PC-3 (cell line): ENCODE measurements at regions not wholly inside any gene's neighbourhood (a gene's known extent, or its start where the extent isn't known, plus 50 kb on each side); places are given as distances from the start of the nearest gene placed in this dataset.

Experiments used
- ATAC-seq: fragments of 200-7000 bp; cut with Tn5 transposase; 2 replicates; pipeline ENCODE4 v1.9.1; 2020; ENCODE audit warnings: mild to moderate bottlenecking, moderate library complexity
- BruUV-seq: library from RNA; stranded (reverse); fragments of 400-500 nt; replicated peaks from 2 replicates; lab custom pipeline; 2021; lab: Mats Ljungman, UMichigan
- CTCF ChIA-PET: fragments of 300-600 bp; sonication (Branson Sonifier 250); formaldehyde crosslinking; loops from one replicate; lab custom pipeline; 2022; ENCODE audit warnings: antibody characterized with exemption; lab: Charles Lee
- POLR2A ChIA-PET: fragments of 300-600 bp; sonication (Branson Sonifier 250); formaldehyde crosslinking; loops from one replicate; lab custom pipeline; 2022; ENCODE audit warnings: antibody characterized with exemption; ENCODE audit not compliant: unreplicated experiment; lab: Charles Lee
- DNase-seq: peaks from one replicate; pipeline ENCODE4 v3.0.0-alpha.2; 2015
- H2AFZ ChIP-seq: fragments of 300-600 bp; sonication (generic); 2 replicates; pipeline ENCODE4 v1.6.0; 2016; ENCODE audit warnings: antibody characterized with exemption, low read length
- H3F3A ChIP-seq: fragments of 300-600 bp; sonication (generic); one replicate; pipeline ENCODE4 v1.6.0; 2017; ENCODE audit warnings: antibody characterized with exemption, low read length, control low read depth, mild to moderate bottlenecking; ENCODE audit not compliant: unreplicated experiment
- H3K27ac ChIP-seq: fragments of 300-600 bp; sonication (generic); 2 replicates; pipeline ENCODE4 v1.5.1; 2016; ENCODE audit warnings: mild to moderate bottlenecking, low read length
- H3K27me3 ChIP-seq: fragments of 300-600 bp; sonication (generic); 2 replicates; pipeline ENCODE4 v1.6.1; 2016; ENCODE audit warnings: low read length, mixed read lengths
- H3K36me3 ChIP-seq: fragments of 300-600 bp; sonication (generic); 2 replicates; pipeline ENCODE4 v1.6.1; 2016; ENCODE audit warnings: low read depth, mixed run types, low read length, mixed read lengths
- H3K4me1 ChIP-seq: fragments of 300-600 bp; sonication (generic); 2 replicates; pipeline ENCODE4 v1.5.1; 2016; ENCODE audit warnings: low read length; ENCODE audit not compliant: insufficient read depth
- H3K4me2 ChIP-seq: fragments of 300-600 bp; sonication (generic); 2 replicates; pipeline ENCODE4 v1.6.0; 2016; ENCODE audit warnings: low read length
- H3K4me3 ChIP-seq: fragments of 300-600 bp; sonication (generic); 2 replicates; pipeline ENCODE4 v1.5.1; 2016; ENCODE audit warnings: mild to moderate bottlenecking, low read length, mixed read lengths
- H3K79me2 ChIP-seq: fragments of 300-600 bp; sonication (generic); 2 replicates; pipeline ENCODE4 v1.6.1; 2017; ENCODE audit warnings: low read length, mixed read lengths
- H3K9ac ChIP-seq: fragments of 300-600 bp; sonication (generic); 2 replicates; pipeline ENCODE4 v1.6.0; 2016; ENCODE audit warnings: mild to moderate bottlenecking, low read length
- H3K9me2 ChIP-seq: fragments of 300-600 bp; sonication (generic); replicated peaks from 2 replicates; pipeline ENCODE4 v1.6.1; 2016; ENCODE audit warnings: mixed run types, low read length, mixed read lengths
- H3K9me3 ChIP-seq: fragments of 300-600 bp; sonication (generic); 2 replicates; pipeline ENCODE4 v1.6.1; 2016; ENCODE audit warnings: low read length, mixed read lengths
- H4K20me1 ChIP-seq: fragments of 300-600 bp; sonication (generic); 2 replicates; pipeline ENCODE4 v1.6.1; 2016; ENCODE audit warnings: low read length, mixed read lengths
- CTCF ChIP-seq: fragments of 300-600 bp; sonication (generic); conservative IDR thresholded peaks from 2 replicates; pipeline ENCODE4 v1.5.1; 2017; ENCODE audit warnings: antibody characterized with exemption, low read depth, mild to moderate bottlenecking, low read length
- EZH2 ChIP-seq: fragments of 300-600 bp; sonication (generic); IDR thresholded peaks from one replicate; pipeline ENCODE4 v1.6.1; 2017; ENCODE audit warnings: antibody characterized with exemption, mild to moderate bottlenecking, low read length; ENCODE audit not compliant: unreplicated experiment
- EZH2phosphoT487 ChIP-seq: fragments of 300-600 bp; sonication (generic); IDR thresholded peaks from 2 replicates; pipeline ENCODE4 v1.6.1; 2018; ENCODE audit warnings: mild to moderate bottlenecking, antibody characterized with exemption, low read length, borderline replicate concordance
- intact Hi-C: fragments of 100-400 bp; cut with micrococcal nuclease; formaldehyde crosslinking; loops from 2 replicates; pipeline ENCODE4 v1.9.0; 2023

- Histone ChIP-seq H3K27ac (no peak overlapping the region), H3K4me1 (peaks cover 42% of the 10 kb centered on the region), H3K4me2 (no peak overlapping the region)
Observed at GRCh38 chr11:129733981-129734380, 81.7 kb upstream of the TMEM45B start.

DNA sequence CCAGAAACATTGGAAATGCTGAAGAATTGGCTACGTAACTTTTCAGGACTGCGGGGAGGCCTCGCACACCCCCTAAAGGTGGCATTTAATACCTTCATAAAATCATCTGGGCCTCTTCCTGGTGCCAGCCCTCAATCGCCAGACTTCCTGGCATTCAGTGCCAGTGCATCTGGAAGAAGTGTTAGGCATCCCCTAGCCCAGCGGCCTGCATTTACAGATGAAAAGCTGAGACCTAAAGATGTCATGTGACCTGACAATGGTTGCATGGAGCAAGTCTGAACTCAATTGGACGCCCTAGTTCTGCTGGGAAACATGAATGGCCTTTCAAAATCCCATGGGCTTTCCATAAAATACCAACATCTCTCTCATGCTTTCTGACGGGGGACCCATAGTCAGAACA is 81.0 kb upstream of the TMEM45B start:
- H4K20me1 ChIP-seq, result no peaks in the 10 kb centered on the region
- peaks cover 42% of the 10 kb centered on the region for H3K4me1 ChIP-seq
- no peak overlapping the region for H2AFZ ChIP-seq
- no peaks in the 10 kb centered on the region for H3K36me3 ChIP-seq
- no peaks in the 10 kb centered on the region for H3K27me3 ChIP-seq
- no peak overlapping the region for H3K27ac ChIP-seq
- H3K9me2 ChIP-seq, result no peaks in the 10 kb centered on the region
- no peak overlapping the region for H3K9ac ChIP-seq
- CTCF ChIA-PET, result no interaction called here
- ATAC-seq, result no peak
- H3K79me2 ChIP-seq, result no peaks in the 10 kb centered on the region
- intact Hi-C loops, result no loop called here
- no peaks in the 10 kb centered on the region for H3K9me3 ChIP-seq
- H3F3A ChIP-seq, result no peaks in the 10 kb centered on the region
- BruUV-seq, result no TSS peak
- DNase-seq, result no peak
- no peak for TF ChIP-seq EZH2phosphoT487
- TF ChIP-seq CTCF, result no peak
- no peak for TF ChIP-seq EZH2
- no peak overlapping the region for H3K4me3 ChIP-seq
- POLR2A ChIA-PET, result no interaction called here
- H3K4me2 ChIP-seq, result no peak overlapping the region

More at GRCh38 chr11:129733981-129734380, 81.7 kb upstream of the TMEM45B start:
- BruUV-seq, result no TSS peak
- ChIA-PET CTCF (no interaction called here), POLR2A (no interaction called here)
- H2AFZ ChIP-seq, result no peak overlapping the region
- no peak for DNase-seq
- H3K9ac ChIP-seq, result no peak overlapping the region
- H3K27me3 ChIP-seq, result no peaks in the 10 kb centered on the region
- no peaks in the 10 kb centered on the region for H3K9me2 ChIP-seq
- intact Hi-C loops, result no loop called here
- no peaks in the 10 kb centered on the region for H3K36me3 ChIP-seq
- no peak for ATAC-seq
- no peaks in the 10 kb centered on the region for H3F3A ChIP-seq
- H3K4me3 ChIP-seq, result no peak overlapping the region
- TF ChIP-seq EZH2 (no peak), EZH2phosphoT487 (no peak), CTCF (no peak)
- no peaks in the 10 kb centered on the region for H3K79me2 ChIP-seq
- no peaks in the 10 kb centered on the region for H4K20me1 ChIP-seq
- no peaks in the 10 kb centered on the region for H3K9me3 ChIP-seq

GRCh38 chr11:129737831-129738230 is 77.8 kb upstream of the TMEM45B start:
- POLR2A ChIA-PET, result no interaction called here
- CTCF ChIA-PET, result no interaction called here
- intact Hi-C loops, result no loop called here
- peaks cover 19% of the 10 kb centered on the region for H3K4me1 ChIP-seq
- H3K79me2 ChIP-seq, result no peaks in the 10 kb centered on the region
- H3K36me3 ChIP-seq, result no peaks in the 10 kb centered on the region
- no TSS peak for BruUV-seq
- no peak for TF ChIP-seq EZH2phosphoT487
- no peak for TF ChIP-seq EZH2
- TF ChIP-seq CTCF, result no peak
- DNase-seq (no peak), ATAC-seq (no peak)
- H3K4me3 ChIP-seq, result no peak overlapping the region
- no peaks in the 10 kb centered on the region for H3F3A ChIP-seq
- no peaks in the 10 kb centered on the region for H4K20me1 ChIP-seq
- no peak overlapping the region for H3K9ac ChIP-seq
- H3K9me2 ChIP-seq, result no peaks in the 10 kb centered on the region
- 0 out of 2 replicates have a peak overlapping the region, but pooled peaks have one; percentile 6 for H2AFZ ChIP-seq
- H3K27ac ChIP-seq, result no peak overlapping the region
- no peaks in the 10 kb centered on the region for H3K9me3 ChIP-seq
- no peaks in the 10 kb centered on the region for H3K27me3 ChIP-seq
- no peak overlapping the region for H3K4me2 ChIP-seq
